Neuronal stem cell (in vitro differentiated cells): ENCODE measurements at regions not wholly inside any gene's neighbourhood (a gene's known extent, or its start where the extent isn't known, plus 50 kb on each side); places are given as distances from the start of the nearest gene placed in this dataset.

ENCODE experiments used
- DNase-seq: peaks from one replicate; pipeline ENCODE4 v3.0.0-alpha.2; 2013; ENCODE audit warnings: low spot score
- H2AFZ ChIP-seq: one replicate; pipeline ENCODE4 v1.6.1; 2013; ENCODE audit warnings: mild to moderate bottlenecking, low read length, inconsistent platforms
- H2AK5ac ChIP-seq: 2 replicates; pipeline ENCODE4 v1.6.1; 2013; ENCODE audit warnings: low read depth, mild to moderate bottlenecking, inconsistent platforms, low read length, moderate library complexity, mixed read lengths
- H2BK120ac ChIP-seq: 2 replicates; pipeline ENCODE4 v1.6.1; 2013; ENCODE audit warnings: low read depth, mild to moderate bottlenecking, inconsistent platforms, low read length, moderate library complexity, mixed read lengths
- H2BK12ac ChIP-seq: one replicate; pipeline ENCODE4 v1.6.1; 2013; ENCODE audit warnings: low read length, inconsistent platforms
- H2BK15ac ChIP-seq: 2 replicates; pipeline ENCODE4 v1.6.1; 2013; ENCODE audit warnings: mild to moderate bottlenecking, low read length, inconsistent platforms, mixed read lengths
- H2BK5ac ChIP-seq: one replicate; pipeline ENCODE4 v1.6.1; 2013; ENCODE audit warnings: inconsistent platforms, mild to moderate bottlenecking, low read length, moderate library complexity
- H3K14ac ChIP-seq: one replicate; pipeline ENCODE4 v1.6.1; 2013; ENCODE audit warnings: low read length, inconsistent platforms
- H3K18ac ChIP-seq: 2 replicates; pipeline ENCODE4 v1.6.1; 2013; ENCODE audit warnings: low read length, inconsistent platforms
- H3K23ac ChIP-seq: 2 replicates; pipeline ENCODE4 v1.6.1; 2013; ENCODE audit warnings: low read depth, mild to moderate bottlenecking, mixed read lengths, low read length, inconsistent platforms; ENCODE audit not compliant: poor library complexity
- H3K27ac ChIP-seq: replicated peaks from 3 replicates; pipeline ENCODE4 v1.5.1; 2013; ENCODE audit warnings: low read length, inconsistent platforms
- H3K27me3 ChIP-seq, 3 experiments: 2 replicates each; pipeline ENCODE4 v1.6.1; 2013; ENCODE audit warnings: low read length in 3 of 3, mild to moderate bottlenecking in 2 of 3, inconsistent platforms in 1 of 3, low read depth in 1 of 3, mixed read lengths in 1 of 3, moderate library complexity in 1 of 3; ENCODE audit not compliant: control insufficient read depth in 3 of 3, insufficient read depth in 3 of 3
- H3K36me3 ChIP-seq, 2 donors: replicated peaks in 1 of 2; 2 replicates each; pipeline ENCODE4 v1.6.1; 2013; ENCODE audit warnings: low read length in 2 of 2; ENCODE audit not compliant: control insufficient read depth in 2 of 2, insufficient read depth in 2 of 2
- H3K4ac ChIP-seq: 2 replicates; pipeline ENCODE4 v1.6.1; 2013; ENCODE audit warnings: inconsistent platforms, mild to moderate bottlenecking, low read length, moderate library complexity
- H3K4me1 ChIP-seq, 2 donors: 1 replicate in 1 of 2; 2 replicates in 1 of 2; pipeline ENCODE4 v1.6.1; 2013; ENCODE audit warnings: low read length in 2 of 2, low read depth in 1 of 2; ENCODE audit not compliant: control insufficient read depth in 2 of 2, insufficient read depth in 1 of 2
- H3K4me2 ChIP-seq: one replicate; pipeline ENCODE4 v1.6.1; 2013; ENCODE audit warnings: mild to moderate bottlenecking, low read length, inconsistent platforms; ENCODE audit not compliant: insufficient read depth, poor library complexity, severe bottlenecking
- H3K4me3 ChIP-seq, 2 donors: 2 replicates each; pipeline ENCODE4 v1.5.1; 2013; ENCODE audit warnings: low read length in 2 of 2, mild to moderate bottlenecking in 2 of 2, inconsistent platforms in 1 of 2, moderate library complexity in 1 of 2
- H3K79me1 ChIP-seq: one replicate; pipeline ENCODE4 v1.6.1; 2013; ENCODE audit warnings: low read depth, mild to moderate bottlenecking, inconsistent platforms, low read length, moderate library complexity
- H3K9ac ChIP-seq: one replicate; pipeline ENCODE4 v1.6.1; 2013; ENCODE audit warnings: mild to moderate bottlenecking, low read depth, low read length, inconsistent platforms; ENCODE audit not compliant: poor library complexity
- H3K9me3 ChIP-seq, 2 donors: replicated peaks in 1 of 2; 2 replicates each; pipeline versions ENCODE3 to v1.6.1; 2013; ENCODE audit warnings: low read length in 2 of 2, mild to moderate bottlenecking in 2 of 2, inconsistent platforms in 1 of 2, low read depth in 1 of 2, mixed read lengths in 1 of 2, moderate library complexity in 1 of 2; ENCODE audit not compliant: control insufficient read depth in 2 of 2, insufficient read depth in 1 of 2
- H4K8ac ChIP-seq: one replicate; pipeline ENCODE4 v1.6.1; 2013; ENCODE audit warnings: low read depth, mild to moderate bottlenecking, inconsistent platforms, low read length, moderate library complexity
- H4K91ac ChIP-seq: one replicate; pipeline ENCODE4 v1.6.1; 2013; ENCODE audit warnings: low read length, low read depth, mild to moderate bottlenecking, inconsistent platforms; ENCODE audit not compliant: poor library complexity
- WGBS, 2 donors: extraction: QIAGEN DNeasy Blood & Tissue Kit; methylation state at CpG; one replicate each; pipeline ENCODE4 v1.1.7; 2013; ENCODE audit warnings: missing lambda C conversion rate in 2 of 2, mixed read lengths in 1 of 2; ENCODE audit not compliant: insufficient read length in 2 of 2, insufficient replicate concordance in 1 of 2; ENCODE audit errors: extremely low coverage in 2 of 2; 5-methylcytosine and 5-hydroxymethylcytosine counted together

GRCh38 chr6:23713211-23713610 is 412.8 kb upstream of the NRSN1 start:
- no peak overlapping the region for H2AK5ac ChIP-seq
- H4K8ac ChIP-seq, result no peak overlapping the region
- H3K36me3 ChIP-seq, result no peaks in the 10 kb centered on the region
- H3K23ac ChIP-seq, result no peak overlapping the region
- H4K91ac ChIP-seq, result no peak overlapping the region
- H2BK12ac ChIP-seq, result no peak overlapping the region
- no peak overlapping the region for H3K9ac ChIP-seq
- H3K4ac ChIP-seq, result no peak overlapping the region
- no peak overlapping the region for H3K18ac ChIP-seq
- H3K4me1 ChIP-seq, result no peaks in the 10 kb centered on the region
- no peak overlapping the region for H2AFZ ChIP-seq
- DNase-seq, result no peak
- no peaks in the 10 kb centered on the region for H3K9me3 ChIP-seq
- WGBS, 2 donors, result no CpG with 5 or more reads among the region's 1 CpG
- no peaks in the 10 kb centered on the region for H3K79me1 ChIP-seq
- H3K14ac ChIP-seq, result no peak overlapping the region
- H3K27ac ChIP-seq, result no peak overlapping the region
- H2BK15ac ChIP-seq, result no peak overlapping the region
- H2BK120ac ChIP-seq, result no peak overlapping the region
- no peak overlapping the region for H2BK5ac ChIP-seq
- no peaks in the 10 kb centered on the region for H3K27me3 ChIP-seq
- H3K4me2 ChIP-seq, result no peak overlapping the region
- no peak overlapping the region for H3K4me3 ChIP-seq

- Histone ChIP-seq H3K27ac (no peak overlapping the region), H3K9me3 (no peaks in the 10 kb centered on the region), H2BK12ac (no peak overlapping the region), H3K18ac (no peak overlapping the region), H3K4me2 (no peak overlapping the region), H2AK5ac (no peak overlapping the region), H4K91ac (no peak overlapping the region), H3K14ac (no peak overlapping the region), H4K8ac (no peak overlapping the region), H3K9ac (no peak overlapping the region), H3K23ac (no peak overlapping the region), H2BK15ac (no peak overlapping the region), H2AFZ (peak overlapping the region; percentile 22), H2BK120ac (no peak overlapping the region), H3K4ac (no peak overlapping the region), H3K36me3 (no peaks in the 10 kb centered on the region), H3K27me3 (no peaks in the 10 kb centered on the region), H3K4me3 (no peak overlapping the region), H3K4me1 (peaks cover 0 to 2% of the 10 kb centered on the region in 2 donors), H3K79me1 (no peaks in the 10 kb centered on the region), H2BK5ac (no peak overlapping the region)
- DNase-seq, result no peak
- WGBS, 2 donors, result no CpG with 5 or more reads among the region's 2 CpGs
Observed at GRCh38 chr6:23728707-23729106, 397.3 kb upstream of the NRSN1 start.

DNA sequence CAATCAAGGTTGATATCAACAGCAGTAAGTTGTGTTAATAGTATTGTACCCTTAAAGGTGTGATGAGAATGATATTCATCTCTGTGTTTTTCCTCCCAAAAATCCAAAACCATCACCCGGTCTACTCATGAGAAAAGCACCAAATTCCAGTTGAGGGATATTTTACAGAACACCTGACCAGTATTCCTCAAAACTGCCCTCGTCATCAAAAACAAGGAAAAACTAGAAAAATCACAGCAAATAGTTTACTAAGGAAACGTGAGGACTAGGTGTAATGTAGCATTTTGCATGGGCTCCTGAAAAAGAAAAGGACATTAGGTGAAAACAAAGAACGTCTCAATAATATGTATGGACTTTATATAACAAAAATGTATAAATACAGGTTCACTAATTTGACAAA is 394.4 kb upstream of the NRSN1 start:
- no peaks in the 10 kb centered on the region for H3K79me1 ChIP-seq
- H3K4ac ChIP-seq, result no peak overlapping the region
- no CpG with 5 or more reads among the region's 4 CpGs for WGBS, 2 donors
- H2BK15ac ChIP-seq, result no peak overlapping the region
- H4K91ac ChIP-seq, result no peak overlapping the region
- H3K23ac ChIP-seq, result no peak overlapping the region
- no peak overlapping the region for H3K14ac ChIP-seq
- no peaks in the 10 kb centered on the region for H3K27me3 ChIP-seq
- no peaks in the 10 kb centered on the region for H3K36me3 ChIP-seq
- H3K9me3 ChIP-seq, result no peaks in the 10 kb centered on the region
- H2BK5ac ChIP-seq, result no peak overlapping the region
- H2AFZ ChIP-seq, result no peak overlapping the region
- H4K8ac ChIP-seq, result no peak overlapping the region
- no peak overlapping the region for H3K27ac ChIP-seq
- H3K4me3 ChIP-seq, result no peak overlapping the region
- H2AK5ac ChIP-seq, result no peak overlapping the region
- no peak for DNase-seq
- no peak overlapping the region for H2BK12ac ChIP-seq
- H3K18ac ChIP-seq, result no peak overlapping the region
- peaks cover 0 to 2% of the 10 kb centered on the region in 2 donors for H3K4me1 ChIP-seq
- H3K9ac ChIP-seq, result no peak overlapping the region
- no peak overlapping the region for H3K4me2 ChIP-seq
- H2BK120ac ChIP-seq, result no peak overlapping the region

DNA sequence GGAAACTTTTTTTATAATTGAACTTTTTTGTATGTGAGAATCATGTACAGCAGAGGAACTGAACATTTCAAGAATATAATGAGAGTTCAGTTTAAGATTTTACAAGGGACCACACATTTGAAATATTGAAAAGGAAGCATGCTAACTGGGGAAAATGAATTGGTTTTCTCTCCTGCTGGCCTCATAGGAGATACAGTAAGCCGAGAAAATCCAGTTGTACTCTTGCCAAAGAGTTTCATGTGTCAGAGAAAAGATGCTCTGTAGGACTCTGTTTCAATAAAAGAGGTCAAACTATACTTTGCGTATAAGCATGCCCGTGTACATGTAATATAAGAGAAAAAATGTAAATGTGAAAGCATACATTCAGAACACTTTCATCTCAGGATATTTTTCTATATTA is 393.5 kb upstream of the NRSN1 start:
- H2BK120ac ChIP-seq, result no peak overlapping the region
- no peak overlapping the region for H3K9ac ChIP-seq
- peaks cover 0 to 2% of the 10 kb centered on the region in 2 donors for H3K4me1 ChIP-seq
- no peak overlapping the region for H3K23ac ChIP-seq
- H3K27ac ChIP-seq, result no peak overlapping the region
- H3K18ac ChIP-seq, result no peak overlapping the region
- no peak overlapping the region for H2BK15ac ChIP-seq
- H4K8ac ChIP-seq, result no peak overlapping the region
- H4K91ac ChIP-seq, result no peak overlapping the region
- H3K4ac ChIP-seq, result no peak overlapping the region
- no peak overlapping the region for H2AK5ac ChIP-seq
- H3K36me3 ChIP-seq, result no peaks in the 10 kb centered on the region
- H2AFZ ChIP-seq, result no peak overlapping the region
- no peak overlapping the region for H3K4me3 ChIP-seq
- H3K14ac ChIP-seq, result no peak overlapping the region
- DNase-seq, result no peak
- H3K27me3 ChIP-seq, result no peaks in the 10 kb centered on the region
- H3K9me3 ChIP-seq, result no peaks in the 10 kb centered on the region
- H3K4me2 ChIP-seq, result no peak overlapping the region
- no peak overlapping the region for H2BK12ac ChIP-seq
- whole genome bisulfite sequencing, 2 donors, result no CpG with 5 or more reads among the region's 3 CpGs
- H2BK5ac ChIP-seq, result no peak overlapping the region
- no peaks in the 10 kb centered on the region for H3K79me1 ChIP-seq
